ENCODE measurements at regions not wholly inside any gene's neighbourhood (a gene's known extent, or its start where the extent isn't known, plus 50 kb on each side); places are given as distances from the start of the nearest gene placed in this dataset.

GRCh38 chr7:156487811-156488533, 152.6 kb upstream of the RNF32 start:
- DNase-seq, result no peak
- Histone ChIP-seq H2BK15ac (ENCODE audit: low read depth, poor library complexity, severe bottlenecking) (no peak overlapping the region), H2AFZ (ENCODE audit: low read depth, low read length) (no peak overlapping the region), H2BK5ac (ENCODE audit: low read depth, low read length, poor library complexity, severe bottlenecking) (no peak overlapping the region), H3K36me3 (ENCODE audit: control insufficient read depth in 1 of 2, insufficient read depth in 2 of 2, low read depth in 1 of 2, low read length in 2 of 2) (no peaks in the 10 kb centered on the region), H2AK5ac (ENCODE audit: low read length, severe bottlenecking) (no peak overlapping the region), H3K79me1 (replicated peaks; ENCODE audit: low read length, poor library complexity, severe bottlenecking) (no peaks in the 10 kb centered on the region), H3K14ac (ENCODE audit: low read length in 2 of 2) (no peak overlapping the region), H2BK120ac (ENCODE audit: low read depth, low read length) (no peak overlapping the region), H3K27me3 (ENCODE audit: control insufficient read depth in 1 of 2, insufficient read depth in 1 of 2, low read length in 2 of 2) (no peaks in the 10 kb centered on the region), H2BK12ac (ENCODE audit: low read length in 2 of 2) (no peak overlapping the region), H3K9ac (ENCODE audit: low read length) (no peak overlapping the region), H3K9me3 (ENCODE audit: control insufficient read depth, low read length) (no peaks in the 10 kb centered on the region), H3K4me2 (ENCODE audit: low read length, poor library complexity, severe bottlenecking) (no peak overlapping the region), H4K8ac (ENCODE audit: low read length) (no peak overlapping the region), H4K91ac (ENCODE audit: low read length) (no peak overlapping the region), H3K4ac (ENCODE audit: low read depth in 1 of 2, low read length in 2 of 2) (no peak overlapping the region), H3K18ac (ENCODE audit: low read depth in 1 of 2, low read length in 2 of 2) (no peak overlapping the region), H3K4me1 (ENCODE audit: control insufficient read depth, insufficient read depth, low read depth, low read length) (no peaks in the 10 kb centered on the region), H3K27ac (ENCODE audit: low read length, poor library complexity, severe bottlenecking) (no peak overlapping the region), H3K23ac (ENCODE audit: low read length in 2 of 2) (no peak overlapping the region), H3K4me3 (ENCODE audit: insufficient read depth in 1 of 2, low read depth in 1 of 2, low read length in 2 of 2) (no peak overlapping the region)
- WGBS, result 73% methylated on average over 12 of the region's 12 CpGs

- Histone ChIP-seq H3K4me2 (ENCODE audit: low read length, poor library complexity, severe bottlenecking) (no peak overlapping the region), H2AFZ (ENCODE audit: low read depth, low read length) (no peak overlapping the region), H3K23ac (ENCODE audit: low read length in 2 of 2) (no peak overlapping the region), H4K8ac (ENCODE audit: low read length) (no peak overlapping the region), H2BK12ac (ENCODE audit: low read length in 2 of 2) (no peak overlapping the region), H2AK5ac (ENCODE audit: low read length, severe bottlenecking) (no peak overlapping the region), H3K27me3 (ENCODE audit: control insufficient read depth in 1 of 2, insufficient read depth in 1 of 2, low read length in 2 of 2) (no peaks in the 10 kb centered on the region), H3K27ac (ENCODE audit: low read length, poor library complexity, severe bottlenecking) (no peak overlapping the region), H3K36me3 (ENCODE audit: control insufficient read depth in 1 of 2, insufficient read depth in 2 of 2, low read depth in 1 of 2, low read length in 2 of 2) (no peaks in the 10 kb centered on the region), H3K4me1 (ENCODE audit: control insufficient read depth, insufficient read depth, low read depth, low read length) (peaks cover 5% of the 10 kb centered on the region), H2BK15ac (ENCODE audit: low read depth, poor library complexity, severe bottlenecking) (no peak overlapping the region), H2BK5ac (ENCODE audit: low read depth, low read length, poor library complexity, severe bottlenecking) (no peak overlapping the region), H3K4ac (ENCODE audit: low read depth in 1 of 2, low read length in 2 of 2) (no peak overlapping the region), H3K18ac (ENCODE audit: low read depth in 1 of 2, low read length in 2 of 2) (no peak overlapping the region), H3K9ac (ENCODE audit: low read length) (no peak overlapping the region), H3K9me3 (ENCODE audit: control insufficient read depth, low read length) (no peaks in the 10 kb centered on the region), H4K91ac (ENCODE audit: low read length) (no peak overlapping the region), H3K79me1 (replicated peaks; ENCODE audit: low read length, poor library complexity, severe bottlenecking) (no peaks in the 10 kb centered on the region), H2BK120ac (ENCODE audit: low read depth, low read length) (no peak overlapping the region), H3K4me3 (ENCODE audit: insufficient read depth in 1 of 2, low read depth in 1 of 2, low read length in 2 of 2) (no peak overlapping the region), H3K14ac (ENCODE audit: low read length in 2 of 2) (no peak overlapping the region)
- 86% methylated on average over 12 of the region's 12 CpGs for WGBS
- DNase-seq, result no peak
These were observed 159.9 kb upstream of the RNF32 start for GRCh38 chr7:156480671-156481070.

GRCh38 chr7:156479596-156479995, 161.0 kb upstream of the RNF32 start:
- H3K27ac ChIP-seq (ENCODE audit: low read length, poor library complexity, severe bottlenecking), result no peak overlapping the region
- no peaks in the 10 kb centered on the region for H3K27me3 ChIP-seq (ENCODE audit: control insufficient read depth in 1 of 2, insufficient read depth in 1 of 2, low read length in 2 of 2)
- no peak overlapping the region for H4K8ac ChIP-seq (ENCODE audit: low read length)
- H3K9me3 ChIP-seq (ENCODE audit: control insufficient read depth, low read length), result no peaks in the 10 kb centered on the region
- H4K91ac ChIP-seq (ENCODE audit: low read length), result no peak overlapping the region
- H3K79me1 ChIP-seq (replicated peaks; ENCODE audit: low read length, poor library complexity, severe bottlenecking), result no peaks in the 10 kb centered on the region
- DNase-seq, result no peak
- H3K9ac ChIP-seq (ENCODE audit: low read length), result no peak overlapping the region
- no peak overlapping the region for H3K4me2 ChIP-seq (ENCODE audit: low read length, poor library complexity, severe bottlenecking)
- WGBS, result 84% methylated on average over 2 of the region's 2 CpGs
- no peak overlapping the region for H2AK5ac ChIP-seq (ENCODE audit: low read length, severe bottlenecking)
- no peak overlapping the region for H3K18ac ChIP-seq (ENCODE audit: low read depth in 1 of 2, low read length in 2 of 2)
- no peak overlapping the region for H2BK5ac ChIP-seq (ENCODE audit: low read depth, low read length, poor library complexity, severe bottlenecking)
- H3K4me1 ChIP-seq (ENCODE audit: control insufficient read depth, insufficient read depth, low read depth, low read length), result peaks cover 13% of the 10 kb centered on the region
- H3K36me3 ChIP-seq (ENCODE audit: control insufficient read depth in 1 of 2, insufficient read depth in 2 of 2, low read depth in 1 of 2, low read length in 2 of 2), result no peaks in the 10 kb centered on the region
- H3K4me3 ChIP-seq (ENCODE audit: insufficient read depth in 1 of 2, low read depth in 1 of 2, low read length in 2 of 2), result no peak overlapping the region
- H2AFZ ChIP-seq (ENCODE audit: low read depth, low read length), result peak overlapping the region; percentile 23
- no peak overlapping the region for H2BK15ac ChIP-seq (ENCODE audit: low read depth, poor library complexity, severe bottlenecking)
- H2BK12ac ChIP-seq (ENCODE audit: low read length in 2 of 2), result no peak overlapping the region
- no peak overlapping the region for H3K23ac ChIP-seq (ENCODE audit: low read length in 2 of 2)
- no peak overlapping the region for H2BK120ac ChIP-seq (ENCODE audit: low read depth, low read length)
- no peak overlapping the region for H3K4ac ChIP-seq (ENCODE audit: low read depth in 1 of 2, low read length in 2 of 2)
- no peak overlapping the region for H3K14ac ChIP-seq (ENCODE audit: low read length in 2 of 2)

- H3K18ac ChIP-seq (ENCODE audit: low read depth in 1 of 2, low read length in 2 of 2), result no peak overlapping the region
- no peaks in the 10 kb centered on the region for H3K79me1 ChIP-seq (replicated peaks; ENCODE audit: low read length, poor library complexity, severe bottlenecking)
- H4K8ac ChIP-seq (ENCODE audit: low read length), result no peak overlapping the region
- H2BK12ac ChIP-seq (ENCODE audit: low read length in 2 of 2), result no peak overlapping the region
- H3K14ac ChIP-seq (ENCODE audit: low read length in 2 of 2), result no peak overlapping the region
- H3K4me1 ChIP-seq (ENCODE audit: control insufficient read depth, insufficient read depth, low read depth, low read length), result peaks cover 13% of the 10 kb centered on the region
- no peak for DNase-seq
- no peaks in the 10 kb centered on the region for H3K36me3 ChIP-seq (ENCODE audit: control insufficient read depth in 1 of 2, insufficient read depth in 2 of 2, low read depth in 1 of 2, low read length in 2 of 2)
- no peak overlapping the region for H3K27ac ChIP-seq (ENCODE audit: low read length, poor library complexity, severe bottlenecking)
- no peak overlapping the region for H3K9ac ChIP-seq (ENCODE audit: low read length)
- H3K23ac ChIP-seq (ENCODE audit: low read length in 2 of 2), result no peak overlapping the region
- H3K4me3 ChIP-seq (ENCODE audit: insufficient read depth in 1 of 2, low read depth in 1 of 2, low read length in 2 of 2), result no peak overlapping the region
- H3K9me3 ChIP-seq (ENCODE audit: control insufficient read depth, low read length), result no peaks in the 10 kb centered on the region
- no peak overlapping the region for H2BK15ac ChIP-seq (ENCODE audit: low read depth, poor library complexity, severe bottlenecking)
- H4K91ac ChIP-seq (ENCODE audit: low read length), result no peak overlapping the region
- no peaks in the 10 kb centered on the region for H3K27me3 ChIP-seq (ENCODE audit: control insufficient read depth in 1 of 2, insufficient read depth in 1 of 2, low read length in 2 of 2)
- H2BK5ac ChIP-seq (ENCODE audit: low read depth, low read length, poor library complexity, severe bottlenecking), result no peak overlapping the region
- H2AK5ac ChIP-seq (ENCODE audit: low read length, severe bottlenecking), result no peak overlapping the region
- H3K4me2 ChIP-seq (ENCODE audit: low read length, poor library complexity, severe bottlenecking), result no peak overlapping the region
- H3K4ac ChIP-seq (ENCODE audit: low read depth in 1 of 2, low read length in 2 of 2), result no peak overlapping the region
- H2BK120ac ChIP-seq (ENCODE audit: low read depth, low read length), result no peak overlapping the region
- no peak overlapping the region for H2AFZ ChIP-seq (ENCODE audit: low read depth, low read length)
- WGBS, result 80% methylated on average over 11 of the region's 11 CpGs
These were observed 162.1 kb upstream of the RNF32 start for GRCh38 chr7:156478486-156478885.

All from mesenchymal stem cell (in vitro differentiated cells and primary cell).